ENCODE measurements at regions not wholly inside any gene's neighbourhood (a gene's known extent, or its start where the extent isn't known, plus 50 kb on each side); places are given as distances from the start of the nearest gene placed in this dataset.
A peak's percentile ranks its signal among the peaks of the same experiment; 100 is the strongest.

GRCh38 chr2:51194656-51195055, 162.7 kb upstream of the NRXN1 start (continued):
- TF ChIP-seq, protein P1, sequence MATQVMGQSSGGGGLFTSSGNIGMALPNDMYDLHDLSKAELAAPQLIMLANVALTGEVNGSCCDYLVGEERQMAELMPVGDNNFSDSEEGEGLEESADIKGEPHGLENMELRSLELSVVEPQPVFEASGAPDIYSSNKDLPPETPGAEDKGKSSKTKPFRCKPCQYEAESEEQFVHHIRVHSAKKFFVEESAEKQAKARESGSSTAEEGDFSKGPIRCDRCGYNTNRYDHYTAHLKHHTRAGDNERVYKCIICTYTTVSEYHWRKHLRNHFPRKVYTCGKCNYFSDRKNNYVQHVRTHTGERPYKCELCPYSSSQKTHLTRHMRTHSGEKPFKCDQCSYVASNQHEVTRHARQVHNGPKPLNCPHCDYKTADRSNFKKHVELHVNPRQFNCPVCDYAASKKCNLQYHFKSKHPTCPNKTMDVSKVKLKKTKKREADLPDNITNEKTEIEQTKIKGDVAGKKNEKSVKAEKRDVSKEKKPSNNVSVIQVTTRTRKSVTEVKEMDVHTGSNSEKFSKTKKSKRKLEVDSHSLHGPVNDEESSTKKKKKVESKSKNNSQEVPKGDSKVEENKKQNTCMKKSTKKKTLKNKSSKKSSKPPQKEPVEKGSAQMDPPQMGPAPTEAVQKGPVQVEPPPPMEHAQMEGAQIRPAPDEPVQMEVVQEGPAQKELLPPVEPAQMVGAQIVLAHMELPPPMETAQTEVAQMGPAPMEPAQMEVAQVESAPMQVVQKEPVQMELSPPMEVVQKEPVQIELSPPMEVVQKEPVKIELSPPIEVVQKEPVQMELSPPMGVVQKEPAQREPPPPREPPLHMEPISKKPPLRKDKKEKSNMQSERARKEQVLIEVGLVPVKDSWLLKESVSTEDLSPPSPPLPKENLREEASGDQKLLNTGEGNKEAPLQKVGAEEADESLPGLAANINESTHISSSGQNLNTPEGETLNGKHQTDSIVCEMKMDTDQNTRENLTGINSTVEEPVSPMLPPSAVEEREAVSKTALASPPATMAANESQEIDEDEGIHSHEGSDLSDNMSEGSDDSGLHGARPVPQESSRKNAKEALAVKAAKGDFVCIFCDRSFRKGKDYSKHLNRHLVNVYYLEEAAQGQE (IDR thresholded peaks at IDR 0.05; ENCODE audit: unreplicated experiment): no peak
- TF ChIP-seq CTCF (conservative IDR thresholded peaks at IDR 0.05; ENCODE audit: low read depth in 2 of 2): no peak

DNA sequence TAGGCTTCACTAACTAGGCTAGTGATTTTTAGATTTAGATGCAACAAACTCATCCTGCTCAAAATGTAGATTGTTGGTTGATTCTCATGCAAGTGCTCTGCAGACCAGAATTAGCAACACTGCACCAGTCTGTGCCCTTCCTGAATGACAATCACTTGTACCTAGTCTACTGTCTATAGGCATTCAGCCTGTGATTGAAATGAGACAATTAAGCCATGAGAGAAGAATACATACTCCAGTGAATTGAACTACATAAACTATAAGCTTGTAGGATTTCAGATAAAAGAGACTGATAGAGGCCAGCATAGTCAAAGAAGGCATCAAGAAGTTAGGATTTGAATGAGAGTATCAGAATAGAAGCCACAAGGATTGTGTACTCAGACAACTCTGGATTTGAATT, 138.3 kb upstream of the NRXN1 start:
- H3K27me3 Mint-ChIP-seq (ENCODE audit: insufficient read depth, low read depth, poor library complexity): no peaks in the 10 kb centered on the region
- Histone ChIP-seq H3K4me2 (no peak overlapping the region), H2AFZ (no peak overlapping the region), H3K79me2 (replicated peaks; ENCODE audit: insufficient read depth) (no peaks in the 10 kb centered on the region), H3K9me2 (ENCODE audit: insufficient read depth) (no peaks in the 10 kb centered on the region), H3F3A (replicated peaks; ENCODE audit: low read depth) (no peaks in the 10 kb centered on the region), H3K27ac (ENCODE audit: low read depth) (no peak overlapping the region), H4K20me1 (replicated peaks; ENCODE audit: insufficient read depth) (no peaks in the 10 kb centered on the region), H3K27me3 (ENCODE audit: insufficient read depth) (no peaks in the 10 kb centered on the region), H3K4me1 (ENCODE audit: insufficient read depth) (peaks cover 9% of the 10 kb centered on the region; the same call in 1 of the 2 replicates), H3K36me3 (ENCODE audit: insufficient read depth) (no peaks in the 10 kb centered on the region), H3K4me3 (no peak overlapping the region)
- no peak overlapping the region for H3K27ac Mint-ChIP-seq
- TF ChIP-seq CTCF (conservative IDR thresholded peaks at IDR 0.05; ENCODE audit: low read depth in 2 of 2): no peak
- H3K9me3 Mint-ChIP-seq: no peaks in the 10 kb centered on the region
- H3K36me3 Mint-ChIP-seq (ENCODE audit: low read depth): no peaks in the 10 kb centered on the region
- ATAC-seq: no peak
- no peak overlapping the region for H3K4me3 Mint-ChIP-seq
- peaks cover 17% of the 10 kb centered on the region for H3K4me1 Mint-ChIP-seq
- no peak for DNase-seq (ENCODE audit: low spot score)

DNA sequence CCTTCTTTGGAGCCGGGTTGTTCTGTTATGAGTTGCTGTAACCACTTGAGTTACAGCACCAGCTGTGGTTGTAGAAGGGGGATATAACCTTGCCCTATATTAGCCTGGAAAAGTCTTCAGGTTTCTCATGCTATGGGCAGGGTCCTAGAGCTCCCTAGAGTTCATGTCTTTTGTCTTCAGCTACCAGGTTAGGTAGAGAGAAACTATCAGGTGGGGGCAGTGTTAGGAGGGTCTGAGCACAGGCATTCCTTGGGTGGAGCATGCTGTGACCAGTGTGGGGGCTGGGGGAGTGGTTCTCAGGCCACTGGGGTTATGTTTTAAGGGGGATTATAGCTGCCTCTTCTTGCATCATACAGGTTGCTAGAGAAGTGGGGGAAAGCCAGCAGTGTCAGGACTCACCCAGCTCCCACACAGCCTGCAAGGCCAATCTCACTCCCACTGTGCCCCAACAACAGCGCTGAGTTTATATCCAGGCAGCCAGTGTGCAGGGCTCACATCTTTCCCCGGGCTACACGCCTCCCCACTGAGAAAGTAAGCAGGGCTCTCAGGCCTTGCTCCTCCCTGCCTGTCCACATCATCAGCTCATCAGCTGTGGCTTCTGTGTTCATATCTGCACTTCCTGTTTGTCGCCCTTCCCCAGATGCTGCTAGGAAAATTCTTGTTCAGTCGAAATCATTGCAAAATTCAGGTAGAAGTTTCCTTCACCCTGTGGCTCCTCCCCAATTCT, 133.8 kb upstream of the NRXN1 start:
- peak overlapping the region; percentile 77 for H2AFZ ChIP-seq
- H3K9me2 ChIP-seq (ENCODE audit: insufficient read depth): no peaks in the 10 kb centered on the region
- H3K4me1 ChIP-seq (ENCODE audit: insufficient read depth): peaks cover 9% of the 10 kb centered on the region; the same call in 1 of the 2 replicates
- TF ChIP-seq, protein P1 (IDR thresholded peaks at IDR 0.05; ENCODE audit: unreplicated experiment): no peak
- TF ChIP-seq ZNF331 (CRISPR knock-in tag; IDR thresholded peaks at IDR 0.05; ENCODE audit: low read depth) (no peak), EZH2 (IDR thresholded peaks at IDR 0.05; ENCODE audit: low read depth, unreplicated experiment) (no peak), CTCF (conservative IDR thresholded peaks at IDR 0.05; ENCODE audit: low read depth in 2 of 2) (0 out of 4 replicates have a peak, but pooled peaks of 1 of the 2 experiments have one; percentile 6)
- H4K20me1 ChIP-seq (replicated peaks; ENCODE audit: insufficient read depth): no peaks in the 10 kb centered on the region
- ATAC-seq (peak; percentile 88), DNase-seq (ENCODE audit: low spot score) (no peak)
- Mint-ChIP-seq H3K27me3 (ENCODE audit: insufficient read depth, low read depth, poor library complexity) (no peaks in the 10 kb centered on the region), H3K27ac (peak overlapping the region; percentile 92), H3K4me3 (no peak overlapping the region), H3K4me1 (peaks cover 19% of the 10 kb centered on the region), H3K9me3 (no peaks in the 10 kb centered on the region), H3K36me3 (ENCODE audit: low read depth) (no peaks in the 10 kb centered on the region)
- no peaks in the 10 kb centered on the region for H3K27me3 ChIP-seq (ENCODE audit: insufficient read depth)
- H3K4me3 ChIP-seq: no peak overlapping the region
- H3K79me2 ChIP-seq (replicated peaks; ENCODE audit: insufficient read depth): no peaks in the 10 kb centered on the region
- no peaks in the 10 kb centered on the region for H3K36me3 ChIP-seq (ENCODE audit: insufficient read depth)
- no peak overlapping the region for H3K4me2 ChIP-seq
- no peaks in the 10 kb centered on the region for H3F3A ChIP-seq (replicated peaks; ENCODE audit: low read depth)
- H3K27ac ChIP-seq (ENCODE audit: low read depth): no peak overlapping the region

Measured in GM23338 (cell line).